Naive B cell (primary cell): ENCODE measurements at regions not wholly inside any gene's neighbourhood (a gene's known extent, or its start where the extent isn't known, plus 50 kb on each side); places are given as distances from the start of the nearest gene placed in this dataset.

Experiments
- ATAC-seq, 2 donors: fragments of 150-1000 bp; cut with Tn5 transposase; 2 replicates each; pipeline ENCODE4 v1.10.0; 2021; ENCODE audit warnings: low read depth in 2 of 2, mild to moderate bottlenecking in 2 of 2, moderate library complexity in 2 of 2
- DNase-seq: peaks from one replicate; pipeline ENCODE4 v3.0.0; 2022
- H3K27ac Mint-ChIP-seq, 6 donors: one replicate each; pipeline ENCODE4 v1.8.0; 2020 to 2022; ENCODE audit warnings: mild to moderate bottlenecking in 6 of 6, mixed read lengths in 6 of 6, moderate library complexity in 5 of 6, inconsistent platforms in 2 of 6
- H3K27me3 Mint-ChIP-seq, 3 donors: one replicate each; pipeline ENCODE4 v1.8.0; 2021 to 2022; ENCODE audit warnings: mixed read lengths in 3 of 3, mild to moderate bottlenecking in 1 of 3
- H3K36me3 Mint-ChIP-seq, 2 donors: one replicate each; pipeline ENCODE4 v1.8.0; 2020 to 2022; ENCODE audit warnings: mixed read lengths in 2 of 2, inconsistent platforms in 1 of 2, mild to moderate bottlenecking in 1 of 2
- H3K4me1 Mint-ChIP-seq, 3 donors: one replicate each; pipeline ENCODE4 v1.8.0; 2020 to 2022; ENCODE audit warnings: mixed read lengths in 3 of 3, inconsistent platforms in 1 of 3, mild to moderate bottlenecking in 1 of 3, moderate library complexity in 1 of 3
- H3K4me3 Mint-ChIP-seq, 8 donors: one replicate each; pipeline ENCODE4 v1.8.0; 2020 to 2022; ENCODE audit warnings: mild to moderate bottlenecking in 8 of 8, mixed read lengths in 8 of 8, moderate library complexity in 8 of 8, inconsistent platforms in 2 of 8
- H3K9me3 Mint-ChIP-seq, 7 donors: one replicate each; pipeline ENCODE4 v1.8.0; 2020 to 2022; ENCODE audit warnings: mixed read lengths in 7 of 7, mild to moderate bottlenecking in 5 of 7, inconsistent platforms in 2 of 7, moderate library complexity in 1 of 7

- H3K4me1 Mint-ChIP-seq, result no peaks in the 10 kb centered on the region
- peak overlapping the region in 1 of 6 donors; percentile 27 for H3K27ac Mint-ChIP-seq
- H3K9me3 Mint-ChIP-seq, result no peaks in the 10 kb centered on the region
- ATAC-seq (no peak), DNase-seq (no peak)
- no peaks in the 10 kb centered on the region for H3K36me3 Mint-ChIP-seq
- peaks cover 6 to 47% (median 35%) of the 10 kb centered on the region in 3 donors for H3K27me3 Mint-ChIP-seq
- H3K4me3 Mint-ChIP-seq, result no peak overlapping the region
Measured at GRCh38 chr6:168875811-168876576, 377.7 kb downstream of the THBS2 start.

GRCh38 chr6:168874637-168875036 lies 379.0 kb downstream of the THBS2 start:
- DNase-seq (no peak), ATAC-seq (no peak)
- H3K4me1 Mint-ChIP-seq, result no peaks in the 10 kb centered on the region
- no peak overlapping the region for H3K4me3 Mint-ChIP-seq
- no peaks in the 10 kb centered on the region for H3K9me3 Mint-ChIP-seq
- no peak overlapping the region for H3K27ac Mint-ChIP-seq
- H3K36me3 Mint-ChIP-seq, result no peaks in the 10 kb centered on the region
- peaks cover 3 to 39% (median 35%) of the 10 kb centered on the region in 3 donors for H3K27me3 Mint-ChIP-seq

GRCh38 chr6:168873278-168874190 lies 380.1 kb downstream of the THBS2 start:
- no peak for DNase-seq
- no peak overlapping the region for H3K4me3 Mint-ChIP-seq
- ATAC-seq, result no peak
- peaks cover 3 to 39% (median 35%) of the 10 kb centered on the region in 3 donors for H3K27me3 Mint-ChIP-seq
- H3K36me3 Mint-ChIP-seq, result no peaks in the 10 kb centered on the region
- H3K4me1 Mint-ChIP-seq, result no peaks in the 10 kb centered on the region
- no peak overlapping the region for H3K27ac Mint-ChIP-seq
- H3K9me3 Mint-ChIP-seq, result no peaks in the 10 kb centered on the region

GRCh38 chr6:168871642-168872315 lies 381.9 kb downstream of the THBS2 start:
- no peaks in the 10 kb centered on the region for H3K9me3 Mint-ChIP-seq

GRCh38 chr6:168870982-168871381 lies 382.7 kb downstream of the THBS2 start:
- H3K4me3 Mint-ChIP-seq, result no peak overlapping the region
- ATAC-seq (no peak), DNase-seq (no peak)
- no peaks in the 10 kb centered on the region for H3K9me3 Mint-ChIP-seq
- H3K4me1 Mint-ChIP-seq, result no peaks in the 10 kb centered on the region
- no peaks in the 10 kb centered on the region for H3K36me3 Mint-ChIP-seq
- no peak overlapping the region for H3K27ac Mint-ChIP-seq
- peaks cover 0 to 29% (median 27%) of the 10 kb centered on the region in 3 donors for H3K27me3 Mint-ChIP-seq

More at GRCh38 chr6:168871642-168872315, 381.9 kb downstream of the THBS2 start:
- peak overlapping the region in 1 of 6 donors; percentile 46 for H3K27ac Mint-ChIP-seq
- H3K27me3 Mint-ChIP-seq, result peaks cover 0 to 36% (median 35%) of the 10 kb centered on the region in 3 donors
- H3K4me3 Mint-ChIP-seq, result peak overlapping the region in 1 of 8 donors; percentile 66
- no peak for ATAC-seq
- H3K36me3 Mint-ChIP-seq, result no peaks in the 10 kb centered on the region
- no peaks in the 10 kb centered on the region for H3K4me1 Mint-ChIP-seq
- no peak for DNase-seq

GRCh38 chr6:168867247-168868102 lies 386.2 kb downstream of the THBS2 start:
- no peak for ATAC-seq
- Mint-ChIP-seq H3K4me3 (no peak overlapping the region), H3K27me3 (peaks cover 0 to 9% (median 6%) of the 10 kb centered on the region in 3 donors), H3K27ac (no peak overlapping the region), H3K36me3 (no peaks in the 10 kb centered on the region), H3K4me1 (no peaks in the 10 kb centered on the region), H3K9me3 (no peaks in the 10 kb centered on the region)
- DNase-seq, result no peak

GRCh38 chr6:168866534-168866933 lies 387.1 kb downstream of the THBS2 start:
- no peak for ATAC-seq
- Mint-ChIP-seq H3K27me3 (peaks cover 0 to 6% (median 5%) of the 10 kb centered on the region in 3 donors), H3K4me3 (no peak overlapping the region)

GRCh38 chr6:168865522-168865921 lies 388.1 kb downstream of the THBS2 start:
- DNase-seq, result no peak
- Mint-ChIP-seq H3K4me3 (no peak overlapping the region), H3K36me3 (no peaks in the 10 kb centered on the region), H3K9me3 (no peaks in the 10 kb centered on the region), H3K27me3 (peaks cover 0 to 3% (median 0%) of the 10 kb centered on the region in 3 donors), H3K4me1 (no peaks in the 10 kb centered on the region), H3K27ac (no peak overlapping the region)
- ATAC-seq, result no peak

More at GRCh38 chr6:168866534-168866933, 387.1 kb downstream of the THBS2 start:
- no peak overlapping the region for H3K27ac Mint-ChIP-seq
- no peaks in the 10 kb centered on the region for H3K4me1 Mint-ChIP-seq
- H3K36me3 Mint-ChIP-seq, result no peaks in the 10 kb centered on the region
- DNase-seq, result no peak
- no peaks in the 10 kb centered on the region for H3K9me3 Mint-ChIP-seq

GRCh38 chr6:168864541-168865460 lies 388.8 kb downstream of the THBS2 start:
- H3K9me3 Mint-ChIP-seq, result no peaks in the 10 kb centered on the region
- no peak overlapping the region for H3K4me3 Mint-ChIP-seq
- no peak for DNase-seq
- ATAC-seq, result no peak
- peaks cover 0 to 4% (median 0%) of the 10 kb centered on the region in 3 donors for H3K27me3 Mint-ChIP-seq
- peak overlapping the region in 1 of 6 donors; percentile 86 for H3K27ac Mint-ChIP-seq
- H3K4me1 Mint-ChIP-seq, result no peaks in the 10 kb centered on the region
- no peaks in the 10 kb centered on the region for H3K36me3 Mint-ChIP-seq

- Mint-ChIP-seq H3K36me3 (no peaks in the 10 kb centered on the region), H3K9me3 (no peaks in the 10 kb centered on the region), H3K4me1 (no peaks in the 10 kb centered on the region), H3K27me3 (peaks cover 0 to 4% (median 0%) of the 10 kb centered on the region in 3 donors), H3K27ac (no peak overlapping the region), H3K4me3 (no peak overlapping the region)
- DNase-seq (no peak), ATAC-seq (no peak)
Measured at GRCh38 chr6:168863467-168863866, 390.2 kb downstream of the THBS2 start.

- no peaks in the 10 kb centered on the region for H3K36me3 Mint-ChIP-seq
- no peak for DNase-seq
- H3K9me3 Mint-ChIP-seq, result no peaks in the 10 kb centered on the region
- no peaks in the 10 kb centered on the region for H3K4me1 Mint-ChIP-seq
- H3K4me3 Mint-ChIP-seq, result no peak overlapping the region
- H3K27me3 Mint-ChIP-seq, result peaks cover 0 to 4% (median 0%) of the 10 kb centered on the region in 3 donors
- ATAC-seq, result no peak
- no peak overlapping the region for H3K27ac Mint-ChIP-seq
Measured at GRCh38 chr6:168862346-168862980, 391.2 kb downstream of the THBS2 start.
